ENCODE measurements at regions not wholly inside any gene's neighbourhood (a gene's known extent, or its start where the extent isn't known, plus 50 kb on each side); places are given as distances from the start of the nearest gene placed in this dataset.

DNA sequence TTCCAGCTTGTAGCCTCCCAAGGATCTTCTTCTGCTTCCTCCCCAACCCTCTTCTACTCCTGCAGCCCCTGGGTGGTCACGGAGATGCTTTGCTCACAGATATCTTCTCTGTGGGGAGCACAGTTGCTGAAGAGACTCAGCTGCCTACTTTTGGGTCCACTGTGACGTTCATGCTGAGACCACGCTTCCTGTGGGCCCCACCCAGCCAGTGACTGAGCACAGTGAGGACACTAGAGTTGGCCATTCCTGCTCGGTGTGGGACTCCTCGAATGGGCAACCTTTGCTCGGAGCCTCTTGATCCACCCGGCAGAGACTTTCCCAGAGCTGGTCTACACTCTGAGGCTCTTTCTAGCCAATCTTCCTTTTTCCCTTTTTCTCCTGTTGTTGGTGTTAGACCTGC is 73.9 kb downstream of the ADRA2A start:
- H3K14ac ChIP-seq (ENCODE audit: insufficient read length): no peak overlapping the region
- no peak overlapping the region for H3K4me2 ChIP-seq (ENCODE audit: insufficient read depth in 1 of 2, low read depth in 2 of 2, low read length in 2 of 2)
- H3K27me3 ChIP-seq (replicated peaks in 1 of 4; ENCODE audit: control insufficient read depth in 3 of 4, extremely low read depth in 1 of 4, insufficient read depth in 3 of 4, low read length in 3 of 4): no peaks in the 10 kb centered on the region
- H2BK12ac ChIP-seq (ENCODE audit: low read depth, low read length): no peak overlapping the region
- no peaks in the 10 kb centered on the region for H3K23me2 ChIP-seq (ENCODE audit: low read depth, low read length)
- no peak overlapping the region for H3K23ac ChIP-seq (ENCODE audit: insufficient read length)
- ChIA-PET POLR2A (ENCODE audit: partially characterized antibody) (no interaction called here), CTCF (ENCODE audit: partially characterized antibody) (no interaction called here)
- no peak overlapping the region for H3K9ac ChIP-seq (replicated peaks in 1 of 4; ENCODE audit: extremely low read depth in 1 of 4, low read depth in 3 of 4, low read length in 3 of 4)
- H4K20me1 ChIP-seq (replicated peaks in 1 of 2; ENCODE audit: control insufficient read depth in 1 of 2, insufficient read depth in 2 of 2, low read length in 2 of 2): no peaks in the 10 kb centered on the region
- no peak overlapping the region for H3K27ac ChIP-seq (ENCODE audit: low read depth, low read length)
- H2AFZ ChIP-seq (ENCODE audit: low read length): no peak overlapping the region
- no peak overlapping the region for H3K4ac ChIP-seq (replicated peaks; ENCODE audit: insufficient read length, low read depth, low read length)
- no peak overlapping the region for H2BK20ac ChIP-seq (ENCODE audit: low read length)
- no peak overlapping the region for H3K4me3 ChIP-seq (ENCODE audit: extremely low read depth in 1 of 4, insufficient read depth in 2 of 4, low read depth in 3 of 4, low read length in 4 of 4)
- no peaks in the 10 kb centered on the region for H3K79me2 ChIP-seq (ENCODE audit: control insufficient read depth in 1 of 2, insufficient read depth in 2 of 2, low read length in 2 of 2)
- no peak overlapping the region for H2BK5ac ChIP-seq (ENCODE audit: low read depth, low read length)
- H4K8ac ChIP-seq (ENCODE audit: extremely low read depth, insufficient read depth, low read length): no peak overlapping the region; the same call in 1 of the 2 replicates
- H3K56ac ChIP-seq (replicated peaks; ENCODE audit: insufficient read length, low read depth, low read length): no peak overlapping the region
- H3K79me1 ChIP-seq (ENCODE audit: low read depth, low read length): no peaks in the 10 kb centered on the region
- H4K5ac ChIP-seq (ENCODE audit: insufficient read length, low read depth, low read length): no peak overlapping the region
- TF ChIP-seq SP1 (IDR thresholded peaks at IDR 0.05; ENCODE audit: low read depth, low read length) (no peak), NANOG (IDR thresholded peaks at IDR 0.05; ENCODE audit: insufficient read depth, low read depth, low read length, poor library complexity, severe bottlenecking) (no peak), CEBPB (IDR thresholded peaks at IDR 0.05; ENCODE audit: low read depth, low read length) (no peak), CREB1 (IDR thresholded peaks at IDR 0.05) (no peak), FOSL1 (IDR thresholded peaks at IDR 0.05; ENCODE audit: insufficient read depth, low read depth, low read length) (no peak), EZH2 (IDR thresholded peaks at IDR 0.05; ENCODE audit: low read depth, low read length, severe bottlenecking) (no peak), CHD1 (IDR thresholded peaks at IDR 0.05; ENCODE audit: low read depth, low read length) (no peak), PHF8 (conservative IDR thresholded peaks at IDR 0.05; ENCODE audit: low read depth, low read length) (no peak), CBX8 (IDR thresholded peaks at IDR 0.05; ENCODE audit: borderline replicate concordance, low read depth, low read length) (no peak), JUN (IDR thresholded peaks at IDR 0.05; ENCODE audit: low read depth, low read length) (no peak), SUZ12 (IDR thresholded peaks at IDR 0.05; ENCODE audit: low read length) (no peak), GABPA (IDR thresholded peaks at IDR 0.05; ENCODE audit: borderline replicate concordance, insufficient read depth, low read length) (no peak), KDM1A (IDR thresholded peaks at IDR 0.05; ENCODE audit: borderline replicate concordance, low read length) (no peak), CBX5 (IDR thresholded peaks at IDR 0.05; ENCODE audit: low read depth, low read length) (no peak)
- H2AK5ac ChIP-seq (ENCODE audit: low read depth, low read length): no peak overlapping the region
- H3K36me3 ChIP-seq (ENCODE audit: control insufficient read depth in 2 of 4, insufficient read depth in 4 of 4, low read length in 3 of 4): no peaks in the 10 kb centered on the region
- no peaks in the 10 kb centered on the region for H3K9me3 ChIP-seq (ENCODE audit: insufficient read depth in 2 of 2, low read depth in 1 of 2, low read length in 1 of 2)
- H2BK120ac ChIP-seq (replicated peaks; ENCODE audit: low read depth, low read length): no peak overlapping the region
- H3K18ac ChIP-seq (ENCODE audit: extremely low read depth, low read length): no peak overlapping the region
- H2BK15ac ChIP-seq (ENCODE audit: low read length): no peak overlapping the region
- no peaks in the 10 kb centered on the region for H3K4me1 ChIP-seq (replicated peaks in 1 of 4; ENCODE audit: control insufficient read depth in 3 of 4, insufficient read depth in 4 of 4, low read length in 3 of 4)
- WGBS, 2 experiments (ENCODE audit: extremely low coverage in 1 of 2, insufficient coverage in 1 of 2, insufficient read length in 1 of 2, insufficient replicate concordance in 2 of 2, low coverage in 1 of 2, low lambda C conversion rate in 2 of 2, missing lambda C conversion rate in 1 of 2): 93% methylated on average over 7 of the region's 7 CpGs; no CpG with 5 or more reads in 1 of the 2 experiments
- no peak for DNase-seq (ENCODE audit: low read depth in 1 of 2, low spot score in 2 of 2)
- no peak for FAIRE-seq
- H4K91ac ChIP-seq (replicated peaks; ENCODE audit: insufficient read length, low read length): no peak overlapping the region

All from H1 (cell line).